ENCODE measurements at regions not wholly inside any gene's neighbourhood (a gene's known extent, or its start where the extent isn't known, plus 50 kb on each side); places are given as distances from the start of the nearest gene placed in this dataset.

- ChIA-PET RAD21 (ENCODE audit: low non-redundant PET in 1 of 2, low total read pairs in 2 of 2, uncharacterized antibody in 2 of 2, unreplicated experiment in 2 of 2) (no interaction called here), POLR2A (no interaction called here), CTCF (no interaction called here)
- Histone ChIP-seq H3K36me3 (ENCODE audit: control insufficient read depth in 1 of 2, insufficient read depth in 2 of 2, low read length in 2 of 2) (no peaks in the 10 kb centered on the region), H2AFZ (ENCODE audit: low read depth, low read length, poor library complexity, severe bottlenecking) (no peak overlapping the region), H3K4me1 (ENCODE audit: control insufficient read depth in 1 of 2, insufficient read depth in 2 of 2, low read length in 2 of 2) (no peaks in the 10 kb centered on the region), H3K27me3 (ENCODE audit: insufficient read depth, low read length) (no peaks in the 10 kb centered on the region), H3K27ac (ENCODE audit: low read depth, low read length) (no peak overlapping the region), H3K9ac (ENCODE audit: low read length) (no peak overlapping the region), H4K20me1 (ENCODE audit: insufficient read depth) (no peaks in the 10 kb centered on the region), H3K4me3 (replicated peaks in 1 of 2; ENCODE audit: low read depth in 1 of 2, low read length in 2 of 2) (no peak overlapping the region), H3K79me2 (ENCODE audit: insufficient read depth, low read length) (no peaks in the 10 kb centered on the region), H3K9me3 (ENCODE audit: control insufficient read depth in 1 of 2, insufficient read depth in 1 of 2, low read depth in 1 of 2, low read length in 2 of 2) (no peaks in the 10 kb centered on the region), H3K4me2 (ENCODE audit: low read length) (no peak overlapping the region), H3K9me2 (ENCODE audit: insufficient read depth) (no peaks in the 10 kb centered on the region)
- intact Hi-C loops (cut with micrococcal nuclease) = no loop called here
- no TSS peak for BruUV-seq (replicated peaks)
- no peak for TF ChIP-seq ELF1 (IDR thresholded peaks at IDR 0.05; ENCODE audit: borderline replicate concordance, low read depth)
- TF ChIP-seq YY1 (IDR thresholded peaks at IDR 0.05; ENCODE audit: extremely low read depth, insufficient replicate concordance, low read depth, low read length) = no peak
- no peak for TF ChIP-seq RAD21 (IDR thresholded peaks at IDR 0.05; ENCODE audit: low read depth)
- no peak for TF ChIP-seq TCF7L2 (IDR thresholded peaks at IDR 0.05; ENCODE audit: borderline replicate concordance, extremely low read depth, insufficient read depth, insufficient read length)
- TF ChIP-seq FOSL1 (IDR thresholded peaks at IDR 0.05; ENCODE audit: low read depth) = no peak
- TF ChIP-seq POLR2AphosphoS5 (IDR thresholded peaks at IDR 0.05; ENCODE audit: low read depth, low read length) = no peak
- no peak for TF ChIP-seq ATF3 (IDR thresholded peaks at IDR 0.05)
- DNase-seq (ENCODE audit: low read depth, low spot score) (no peak), ATAC-seq (no peak)
Measured at GRCh38 chr2:241991299-241991698, 121.8 kb downstream of the RTP5 start.

- Histone ChIP-seq H3K27me3 (ENCODE audit: insufficient read depth, low read length) (no peaks in the 10 kb centered on the region), H4K20me1 (ENCODE audit: insufficient read depth) (no peaks in the 10 kb centered on the region), H3K4me3 (replicated peaks in 1 of 2; ENCODE audit: low read depth in 1 of 2, low read length in 2 of 2) (no peak overlapping the region), H3K9me2 (ENCODE audit: insufficient read depth) (no peaks in the 10 kb centered on the region), H3K36me3 (ENCODE audit: control insufficient read depth in 1 of 2, insufficient read depth in 2 of 2, low read length in 2 of 2) (no peaks in the 10 kb centered on the region), H3K9me3 (ENCODE audit: control insufficient read depth in 1 of 2, insufficient read depth in 1 of 2, low read depth in 1 of 2, low read length in 2 of 2) (no peaks in the 10 kb centered on the region), H3K4me2 (ENCODE audit: low read length) (no peak overlapping the region), H3K79me2 (ENCODE audit: insufficient read depth, low read length) (no peaks in the 10 kb centered on the region), H3K27ac (ENCODE audit: low read depth, low read length) (no peak overlapping the region), H3K4me1 (ENCODE audit: control insufficient read depth in 1 of 2, insufficient read depth in 2 of 2, low read length in 2 of 2) (no peaks in the 10 kb centered on the region), H2AFZ (ENCODE audit: low read depth, low read length, poor library complexity, severe bottlenecking) (no peak overlapping the region), H3K9ac (ENCODE audit: low read length) (no peak overlapping the region)
- BruUV-seq (replicated peaks) = no TSS peak
- no peak for DNase-seq (ENCODE audit: low read depth, low spot score)
- intact Hi-C loops (cut with micrococcal nuclease) = no loop called here
- ATAC-seq = no peak
- ChIA-PET RAD21 (ENCODE audit: low non-redundant PET in 1 of 2, low total read pairs in 2 of 2, uncharacterized antibody in 2 of 2, unreplicated experiment in 2 of 2) (no interaction called here), CTCF (no interaction called here), POLR2A (no interaction called here)
- no peak for TF ChIP-seq ELF1 (IDR thresholded peaks at IDR 0.05; ENCODE audit: borderline replicate concordance, low read depth)
- TF ChIP-seq, protein P1, sequence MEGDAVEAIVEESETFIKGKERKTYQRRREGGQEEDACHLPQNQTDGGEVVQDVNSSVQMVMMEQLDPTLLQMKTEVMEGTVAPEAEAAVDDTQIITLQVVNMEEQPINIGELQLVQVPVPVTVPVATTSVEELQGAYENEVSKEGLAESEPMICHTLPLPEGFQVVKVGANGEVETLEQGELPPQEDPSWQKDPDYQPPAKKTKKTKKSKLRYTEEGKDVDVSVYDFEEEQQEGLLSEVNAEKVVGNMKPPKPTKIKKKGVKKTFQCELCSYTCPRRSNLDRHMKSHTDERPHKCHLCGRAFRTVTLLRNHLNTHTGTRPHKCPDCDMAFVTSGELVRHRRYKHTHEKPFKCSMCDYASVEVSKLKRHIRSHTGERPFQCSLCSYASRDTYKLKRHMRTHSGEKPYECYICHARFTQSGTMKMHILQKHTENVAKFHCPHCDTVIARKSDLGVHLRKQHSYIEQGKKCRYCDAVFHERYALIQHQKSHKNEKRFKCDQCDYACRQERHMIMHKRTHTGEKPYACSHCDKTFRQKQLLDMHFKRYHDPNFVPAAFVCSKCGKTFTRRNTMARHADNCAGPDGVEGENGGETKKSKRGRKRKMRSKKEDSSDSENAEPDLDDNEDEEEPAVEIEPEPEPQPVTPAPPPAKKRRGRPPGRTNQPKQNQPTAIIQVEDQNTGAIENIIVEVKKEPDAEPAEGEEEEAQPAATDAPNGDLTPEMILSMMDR (IDR thresholded peaks at IDR 0.05 in 2 of 3, conservative IDR thresholded peaks at IDR 0.05 in 1 of 3; ENCODE audit: borderline replicate concordance in 1 of 3, insufficient read depth in 1 of 3, low read depth in 2 of 3, low read length in 2 of 3) = no peak
- TF ChIP-seq ATF3 (IDR thresholded peaks at IDR 0.05) = no peak
- no peak for TF ChIP-seq REST (IDR thresholded peaks at IDR 0.05; ENCODE audit: low read depth)
- no peak for TF ChIP-seq EZH2 (IDR thresholded peaks at IDR 0.05)
- no peak for TF ChIP-seq EZH2phosphoT487 (IDR thresholded peaks at IDR 0.05; ENCODE audit: borderline replicate concordance)
- TF ChIP-seq, protein P2, sequence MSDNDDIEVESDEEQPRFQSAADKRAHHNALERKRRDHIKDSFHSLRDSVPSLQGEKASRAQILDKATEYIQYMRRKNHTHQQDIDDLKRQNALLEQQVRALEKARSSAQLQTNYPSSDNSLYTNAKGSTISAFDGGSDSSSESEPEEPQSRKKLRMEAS (IDR thresholded peaks at IDR 0.05) = no peak
- TF ChIP-seq POLR2A (IDR thresholded peaks at IDR 0.05; ENCODE audit: borderline replicate concordance, extremely low read depth, insufficient read depth, insufficient read length) = no peak
Measured at GRCh38 chr2:241992753-241993152, 123.2 kb downstream of the RTP5 start.
